HG03457 (cell line): ENCODE measurements at regions not wholly inside any gene's neighbourhood (a gene's known extent, or its start where the extent isn't known, plus 50 kb on each side); places are given as distances from the start of the nearest gene placed in this dataset.
"Not testable (repeated sequence)": the region's sequence is repeated elsewhere in the genome, so short reads cannot be mapped to it uniquely, and the experiment has no call there.

Experiments used
- ATAC-seq: cut with Tn5 transposase; IDR thresholded peaks from one replicate; pipeline ENCODE4 v1.9.1; 2021; ENCODE audit warnings: moderate number of reproducible peaks; ENCODE audit not compliant: unreplicated experiment

DNA sequence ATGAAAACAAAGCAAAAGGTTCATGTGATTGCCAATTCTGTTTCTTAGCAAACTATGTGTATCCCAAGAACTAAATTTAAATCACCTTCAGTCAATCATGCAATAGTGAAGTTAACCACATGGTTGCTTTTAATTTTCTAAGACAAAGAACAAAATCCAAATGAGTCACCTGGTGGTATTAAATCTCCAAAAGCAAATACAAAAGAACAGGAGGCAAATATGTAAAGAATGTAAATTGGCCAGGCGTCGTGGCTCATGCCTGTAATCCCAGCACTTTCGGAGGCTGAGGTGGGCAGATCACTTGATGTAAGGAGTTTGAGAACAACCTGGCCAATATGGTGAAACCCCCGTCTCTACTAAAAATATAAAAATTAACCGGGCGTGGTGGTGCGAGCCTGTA is 54.2 kb upstream of the PIK3R4 start:
- ATAC-seq = no peak

DNA sequence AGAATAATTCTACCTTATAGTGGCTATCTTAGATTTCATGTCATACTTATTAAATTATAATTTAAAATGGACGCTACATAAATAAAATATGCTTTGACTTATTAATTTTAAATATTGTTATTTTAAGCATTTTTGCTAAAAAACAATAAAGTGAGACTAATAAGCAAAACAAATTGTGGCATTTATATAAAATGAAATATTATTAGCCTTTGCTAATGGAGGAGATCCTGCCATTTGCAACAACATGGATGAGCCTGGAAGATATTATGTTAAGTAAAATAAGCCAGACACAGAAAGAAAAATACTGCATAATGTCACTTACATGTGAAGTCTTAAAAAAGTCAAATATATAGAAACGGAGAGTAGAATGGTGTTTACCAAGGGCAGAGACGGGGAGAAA is 54.8 kb upstream of the PIK3R4 start:
- ATAC-seq = no peak

DNA sequence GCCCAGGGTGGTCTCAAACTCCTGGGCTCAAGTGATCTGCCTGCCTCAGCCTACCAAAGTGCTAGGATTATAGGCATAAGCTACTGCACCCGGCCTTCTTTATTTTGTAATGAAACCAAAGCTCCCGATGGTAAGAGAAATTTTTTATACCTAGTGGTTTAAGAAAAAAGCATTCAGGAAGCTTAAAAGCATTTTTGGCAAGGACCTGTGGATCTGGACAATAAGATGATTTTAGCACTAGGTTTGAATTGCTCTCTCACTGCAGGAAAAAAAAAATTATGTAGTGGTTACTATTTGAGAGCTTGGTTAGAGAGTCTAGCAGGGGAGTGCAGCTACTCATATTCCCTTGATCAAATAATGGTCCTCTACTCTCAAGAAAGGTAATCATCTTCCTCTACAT is 64.9 kb upstream of the PIK3R4 start:
- no peak for ATAC-seq

DNA sequence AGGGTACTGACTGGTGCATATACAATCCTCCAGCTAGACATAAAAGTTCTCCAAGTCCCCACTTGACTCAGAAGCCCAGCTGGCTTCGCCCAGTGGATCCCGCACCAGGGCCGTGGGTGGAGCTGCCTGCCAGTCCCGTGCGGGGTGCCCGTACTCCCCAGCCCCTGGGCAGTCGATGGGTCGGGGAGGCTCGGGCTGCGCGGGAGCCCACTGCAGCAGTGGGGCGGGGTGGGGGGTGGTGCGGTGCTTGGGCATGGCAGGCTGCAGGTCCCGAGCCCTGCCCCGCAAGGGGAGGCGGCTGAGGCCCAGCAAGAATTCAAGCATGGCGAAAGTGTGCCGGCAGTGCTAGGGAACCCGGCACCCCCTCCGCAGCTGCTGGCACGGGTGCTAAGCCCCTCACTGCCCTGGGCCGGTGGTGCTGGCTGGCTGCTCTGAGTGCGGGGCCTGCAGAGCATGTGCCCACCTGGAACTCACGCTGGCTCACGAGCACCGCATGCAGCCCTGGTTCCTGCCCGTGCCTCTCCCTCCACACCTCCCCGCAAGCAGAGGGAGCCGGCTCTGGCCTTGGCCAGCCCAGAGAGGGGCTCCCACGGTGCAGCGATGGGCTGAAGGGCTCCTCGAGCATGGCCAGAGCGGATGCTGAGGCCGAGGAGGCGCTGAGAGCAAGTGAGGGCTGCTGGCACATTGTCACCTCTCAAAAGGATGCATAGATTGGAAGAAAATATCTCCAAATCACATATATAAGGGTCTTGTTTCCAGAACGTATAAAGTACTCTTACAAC is 68.3 kb upstream of the PIK3R4 start:
- ATAC-seq = no peak

DNA sequence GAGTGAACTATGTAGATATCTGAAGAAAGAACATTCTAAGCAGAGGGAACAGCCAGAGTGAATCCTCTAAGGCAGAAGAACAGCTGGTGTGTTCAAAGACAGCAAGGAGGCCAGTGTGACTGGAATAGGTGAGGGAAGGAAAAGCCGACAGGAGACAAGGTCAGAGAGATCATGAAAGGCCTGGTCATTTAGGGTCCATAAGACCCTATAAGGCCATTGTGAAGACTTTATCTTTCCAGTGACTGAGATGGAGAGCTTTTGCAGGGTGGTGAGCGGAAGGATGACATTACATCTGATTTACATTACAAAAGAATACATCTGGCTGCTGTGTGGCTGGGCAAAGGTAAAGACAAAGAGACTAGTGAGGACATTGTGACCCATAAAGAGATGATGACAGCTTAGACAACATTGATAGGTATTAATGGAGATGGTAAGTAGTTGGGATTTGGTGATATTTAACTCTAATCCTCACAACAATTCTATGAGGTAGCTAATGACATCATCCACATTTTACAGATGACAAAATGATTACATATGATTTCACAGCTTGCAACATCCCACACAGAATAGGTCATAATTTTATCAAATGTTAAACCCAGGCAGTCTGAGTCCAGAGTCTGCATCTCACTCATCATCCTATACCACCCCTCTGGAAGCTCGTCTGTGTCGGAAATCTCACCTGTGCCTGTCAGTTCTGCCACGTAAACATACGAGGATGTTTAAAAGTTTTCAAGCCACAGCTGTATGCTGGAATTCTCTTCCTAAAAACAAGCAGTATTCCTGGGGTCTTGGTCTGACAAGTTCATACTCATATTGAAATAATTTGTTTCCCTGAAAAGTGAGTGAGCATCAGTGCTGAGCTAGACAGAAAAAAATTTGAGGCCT is 70.2 kb upstream of the PIK3R4 start:
- ATAC-seq = no peak

DNA sequence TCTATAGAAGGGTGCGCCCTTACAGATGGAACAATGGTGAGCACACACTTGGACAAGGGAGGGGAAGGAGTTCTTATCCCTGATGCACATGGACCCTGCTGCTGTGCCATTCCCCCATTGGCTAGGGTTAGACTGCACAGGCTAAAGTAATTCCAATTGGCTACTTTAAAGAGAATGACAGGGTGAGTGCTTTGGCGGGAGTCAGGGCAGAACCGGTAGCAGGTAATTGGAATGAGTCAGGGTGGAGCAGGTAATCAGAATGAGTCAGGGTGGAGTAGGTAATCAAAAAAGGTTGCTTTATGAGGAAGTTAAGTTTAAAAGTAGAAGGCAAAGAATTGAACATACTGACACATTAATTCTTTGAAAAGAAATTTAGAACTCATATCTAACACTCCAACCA is 71.4 kb upstream of the PIK3R4 start:
- ATAC-seq = not testable (repeated sequence)

DNA sequence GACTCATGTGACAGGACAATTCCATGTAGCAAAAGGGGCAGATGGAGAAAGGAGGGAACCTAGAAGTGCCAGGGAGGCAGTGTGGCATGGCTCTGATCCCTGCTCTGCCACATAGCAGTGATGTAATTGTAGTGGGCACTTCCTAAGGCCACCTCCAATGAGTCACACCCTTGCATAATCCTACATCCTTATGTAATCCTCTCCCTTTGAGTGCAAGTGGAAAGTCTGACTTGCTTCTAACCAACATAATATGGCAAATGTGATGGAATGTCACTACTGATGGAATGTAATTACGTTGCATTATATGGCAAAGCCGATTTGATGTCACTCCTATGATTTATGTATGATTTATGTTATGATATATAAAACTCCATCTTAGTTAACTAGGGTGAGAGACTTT is 72.9 kb upstream of the ATP2C1 start:
- no peak for ATAC-seq

DNA sequence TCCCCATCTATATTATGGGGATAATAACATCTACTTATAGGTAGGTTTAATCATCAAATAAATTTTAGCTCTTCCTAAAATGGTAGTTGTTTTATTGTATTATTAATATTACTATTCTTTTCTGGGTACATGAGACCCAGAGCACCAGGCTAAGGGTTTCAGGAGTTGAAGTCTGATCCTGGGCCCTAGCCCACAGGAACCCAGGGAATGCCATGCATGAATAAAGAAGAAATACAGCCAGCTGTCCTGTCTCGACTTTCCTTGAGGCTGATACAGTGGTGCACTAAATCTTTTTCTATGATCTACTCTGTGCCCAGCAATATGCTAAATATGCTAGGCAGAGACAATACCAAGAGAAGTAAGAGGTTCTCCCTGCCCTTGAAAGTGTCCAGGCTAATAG is 72.1 kb upstream of the ATP2C1 start:
- no peak for ATAC-seq

DNA sequence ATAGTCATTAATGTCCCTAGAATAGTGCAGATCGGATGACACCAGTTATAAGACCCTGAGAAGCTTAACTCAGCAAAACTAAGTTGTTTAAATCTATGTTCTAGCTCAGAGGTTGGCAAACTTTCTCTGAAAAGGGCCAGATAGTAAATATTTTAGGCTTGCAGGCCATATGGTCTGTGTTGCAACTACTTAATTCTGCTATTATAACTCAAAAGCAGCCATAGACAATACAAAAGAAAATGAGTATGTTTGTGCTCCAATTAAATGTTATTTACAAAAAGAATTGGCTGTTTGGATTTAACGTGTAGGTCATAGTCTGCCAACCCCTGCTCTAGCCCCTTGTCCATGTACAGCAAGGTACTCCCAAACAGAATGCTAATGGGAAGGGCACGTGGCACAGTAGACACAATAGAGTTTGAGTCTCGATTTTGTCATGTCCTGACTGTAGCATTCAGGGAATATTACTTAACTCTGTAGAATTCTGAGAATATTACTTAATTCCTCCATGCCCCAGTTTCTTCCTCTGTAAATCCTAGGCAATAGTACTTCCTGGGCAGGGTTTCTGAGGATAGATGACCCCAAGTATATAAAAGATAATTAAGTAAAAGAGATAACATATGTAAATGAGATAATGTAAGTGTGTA is 70.5 kb upstream of the ATP2C1 start:
- ATAC-seq = no peak

DNA sequence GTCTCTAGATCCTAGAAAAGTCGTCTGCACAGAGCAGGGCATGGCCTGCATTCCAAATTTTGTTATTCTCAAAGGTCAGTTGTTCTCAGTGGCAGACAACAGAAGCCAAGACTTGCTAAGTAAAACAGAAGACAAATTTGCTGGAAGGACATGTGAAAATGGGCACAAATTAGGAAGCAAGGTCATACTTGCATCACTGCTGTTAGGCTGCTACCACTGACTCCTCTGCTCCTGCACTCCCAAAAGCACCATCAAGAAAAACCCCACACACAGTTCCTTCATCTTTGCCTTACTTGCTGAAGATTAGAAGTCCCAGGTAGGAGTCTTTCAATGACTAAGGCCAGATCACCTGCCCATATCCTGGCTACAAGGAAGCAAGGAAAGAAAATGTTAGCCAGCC is 69.9 kb upstream of the ATP2C1 start:
- no peak for ATAC-seq

DNA sequence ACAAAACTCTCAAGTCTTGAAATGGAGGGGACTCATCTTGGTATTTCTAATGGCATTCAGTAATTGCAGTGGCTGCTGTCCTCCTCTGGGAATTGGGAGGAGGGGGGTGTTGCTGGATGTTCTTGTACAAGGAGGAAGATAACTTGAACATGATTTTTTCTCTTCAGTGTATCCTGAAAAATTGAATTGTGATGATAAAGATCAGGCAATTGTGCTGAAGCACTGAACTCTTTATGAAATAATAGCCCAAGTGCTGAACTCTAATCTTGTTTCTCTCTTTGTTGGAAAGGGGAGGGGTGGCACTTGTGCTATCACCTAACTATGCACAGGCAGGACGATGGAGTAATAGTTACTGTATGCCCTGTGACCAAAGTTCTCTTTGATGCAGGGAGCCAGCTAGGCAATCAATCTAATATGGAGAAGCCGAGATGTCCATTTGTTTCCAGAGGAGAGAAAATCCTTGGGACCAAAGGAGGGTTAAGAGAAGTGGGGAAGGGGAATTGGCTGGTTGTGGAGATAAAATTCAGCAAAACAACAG is 68.1 kb upstream of the ATP2C1 start:
- ATAC-seq = no peak

DNA sequence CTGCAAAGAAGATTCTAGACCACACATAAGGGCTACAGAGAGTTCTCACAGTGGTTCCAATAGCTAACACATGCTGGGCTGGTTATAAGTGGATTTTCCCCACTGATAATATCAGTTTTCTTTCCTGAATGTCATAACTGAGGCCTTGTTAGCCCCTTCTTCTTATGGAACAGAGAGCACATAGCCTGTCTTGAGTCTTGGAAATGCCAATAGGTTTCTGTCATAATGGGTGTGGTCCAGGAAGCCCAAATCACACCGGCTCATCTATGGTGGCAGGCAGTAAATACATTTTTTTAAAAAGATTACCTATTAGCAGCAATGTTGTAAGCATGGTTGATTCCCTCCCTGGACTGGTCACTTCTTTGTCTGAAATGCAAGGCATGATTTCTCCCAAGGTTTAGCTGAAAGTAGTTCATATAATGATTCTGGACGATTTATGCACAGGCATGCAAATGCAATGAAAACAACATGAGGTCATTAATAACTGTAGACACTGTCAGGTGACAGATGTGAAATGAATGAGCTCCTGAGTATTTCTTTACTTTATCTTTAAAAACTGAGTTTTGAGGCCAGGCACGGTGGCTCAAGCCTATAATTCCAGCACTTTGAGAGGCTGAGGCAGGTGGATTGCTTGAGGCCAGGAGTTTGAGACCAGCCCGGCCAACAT is 67.2 kb upstream of the ATP2C1 start:
- no peak for ATAC-seq

DNA sequence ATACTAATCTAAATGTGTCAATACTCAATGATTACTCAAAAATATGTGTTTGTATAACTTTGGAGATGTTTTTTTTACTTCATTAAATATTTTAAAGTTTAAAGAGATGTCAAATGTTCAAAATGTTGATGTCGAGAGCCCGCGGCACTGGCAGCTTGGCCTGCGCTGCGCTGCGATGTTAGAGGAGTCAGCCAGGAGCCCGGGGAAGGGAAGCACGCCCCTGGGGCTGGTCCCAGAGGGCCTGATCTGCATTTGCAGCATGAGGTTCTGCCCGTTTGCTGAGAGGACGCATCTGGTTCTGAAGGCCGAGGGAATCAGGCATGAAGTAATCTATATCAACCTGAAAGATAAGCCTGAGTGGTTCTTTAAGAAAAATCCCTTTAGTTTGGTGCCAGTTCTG is 66.4 kb upstream of the ATP2C1 start:
- no peak for ATAC-seq

DNA sequence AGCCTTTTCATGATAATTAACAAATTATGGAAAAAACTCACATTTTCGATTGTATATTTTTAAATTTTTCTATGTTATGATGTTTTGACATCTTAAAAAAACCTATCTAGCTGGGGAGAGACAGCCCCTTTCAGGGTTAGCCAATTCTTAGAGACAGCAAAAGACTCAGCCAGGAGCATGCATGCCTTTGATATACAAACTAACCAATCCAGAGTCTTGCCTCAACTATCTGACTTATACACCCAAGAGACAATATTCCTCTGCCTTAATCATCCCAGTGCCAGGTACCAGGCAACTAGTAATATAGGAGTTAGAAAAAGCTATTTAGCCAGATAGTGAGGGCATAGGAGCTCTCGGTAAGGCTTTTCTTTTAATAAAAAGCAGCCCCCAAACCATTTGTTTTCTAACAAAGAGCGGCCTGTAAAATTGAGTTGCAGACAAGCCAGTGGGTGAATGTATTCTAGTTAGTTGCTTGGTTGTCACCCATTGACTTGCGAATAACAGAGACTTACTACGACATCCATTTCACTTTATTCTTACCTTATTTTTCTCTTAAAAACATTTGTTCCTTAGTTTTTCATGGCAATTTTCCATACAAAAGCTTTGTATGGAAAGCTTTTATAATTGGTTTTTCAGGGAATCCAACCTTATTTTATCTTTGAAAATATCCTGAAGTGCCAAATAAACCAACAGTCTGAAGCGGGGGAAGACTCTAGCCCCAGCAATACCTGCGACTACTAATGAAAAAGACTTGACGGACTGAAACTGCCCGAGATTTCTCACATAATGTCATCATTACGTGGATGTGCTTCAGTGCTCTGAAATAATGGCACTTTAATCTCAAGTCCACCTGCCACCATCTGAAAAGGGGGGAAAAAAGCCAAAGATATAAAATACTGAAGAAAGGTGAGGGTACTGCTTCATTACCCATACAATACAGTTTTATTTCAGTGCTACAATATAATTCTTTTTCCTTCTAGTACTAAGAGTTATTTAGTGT is 64.6 kb upstream of the ATP2C1 start:
- no peak for ATAC-seq

DNA sequence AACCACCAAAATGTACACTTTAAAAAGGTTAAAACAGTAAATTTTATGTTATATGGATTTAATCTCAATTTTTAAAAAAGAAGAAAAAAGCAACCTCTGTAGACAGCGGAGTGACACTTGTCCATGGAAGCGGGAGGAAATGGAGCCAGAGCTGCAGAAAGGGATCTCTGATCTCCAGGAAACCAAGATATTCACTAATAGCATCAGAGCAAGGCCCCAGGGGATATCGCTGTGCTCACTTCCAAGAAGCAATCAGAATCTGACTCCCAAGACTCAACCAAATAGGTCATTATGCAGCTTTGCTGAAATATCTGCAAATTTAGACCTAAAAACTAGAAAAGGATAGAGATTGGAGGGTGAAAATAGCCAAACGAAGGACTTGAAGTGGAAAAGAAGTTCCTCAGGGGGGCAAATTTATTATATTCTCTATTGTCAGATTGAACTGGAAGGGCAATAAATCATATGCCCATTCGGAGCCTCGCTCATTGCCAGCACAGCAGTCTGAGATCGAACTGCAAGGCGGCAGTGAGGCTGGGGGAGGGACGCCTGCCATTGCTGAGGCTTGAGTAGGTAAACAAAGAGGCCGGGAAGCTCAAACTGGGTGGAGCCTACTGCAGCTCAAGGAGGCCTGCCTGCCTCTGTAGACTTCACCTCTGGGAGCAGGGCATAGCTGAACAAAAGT is 62.0 kb upstream of the ATP2C1 start:
- ATAC-seq = no peak

DNA sequence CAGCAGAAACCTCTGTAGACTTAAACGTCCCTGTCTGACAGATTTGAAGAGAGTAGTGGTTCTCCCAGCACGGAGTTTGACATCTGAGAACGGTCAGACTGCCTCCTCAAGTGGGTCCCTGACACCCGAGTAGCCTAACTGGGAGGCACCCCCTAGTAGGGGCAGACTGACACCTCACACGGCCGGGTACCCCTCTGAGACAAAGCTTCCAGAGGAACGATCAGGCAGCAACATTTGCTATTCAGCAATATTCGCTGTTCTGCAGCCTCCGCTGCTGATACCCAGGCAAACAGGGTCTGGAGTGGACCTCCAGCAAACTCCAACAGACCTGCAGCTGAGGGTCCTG is 61.5 kb upstream of the ATP2C1 start:
- not testable (repeated sequence) for ATAC-seq

DNA sequence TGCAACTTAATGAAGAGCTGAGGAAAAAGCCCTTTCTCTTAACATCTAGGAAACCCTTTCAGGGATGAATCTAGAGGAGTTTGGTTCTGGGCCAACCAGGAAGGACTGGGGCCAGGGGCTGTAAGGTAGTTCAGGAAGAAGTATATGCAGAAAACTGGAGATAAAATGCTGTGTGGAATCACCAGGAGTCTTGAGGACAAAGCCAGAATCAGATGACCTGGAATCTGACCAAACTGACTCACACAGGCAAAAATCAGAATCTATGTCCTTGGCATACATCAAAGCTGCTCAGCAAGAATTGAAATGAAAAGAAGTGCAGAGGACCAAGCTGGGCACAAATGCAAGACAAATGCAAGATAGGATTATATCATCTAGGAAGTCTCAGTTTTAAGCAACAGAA is 59.4 kb upstream of the ATP2C1 start:
- ATAC-seq = no peak

DNA sequence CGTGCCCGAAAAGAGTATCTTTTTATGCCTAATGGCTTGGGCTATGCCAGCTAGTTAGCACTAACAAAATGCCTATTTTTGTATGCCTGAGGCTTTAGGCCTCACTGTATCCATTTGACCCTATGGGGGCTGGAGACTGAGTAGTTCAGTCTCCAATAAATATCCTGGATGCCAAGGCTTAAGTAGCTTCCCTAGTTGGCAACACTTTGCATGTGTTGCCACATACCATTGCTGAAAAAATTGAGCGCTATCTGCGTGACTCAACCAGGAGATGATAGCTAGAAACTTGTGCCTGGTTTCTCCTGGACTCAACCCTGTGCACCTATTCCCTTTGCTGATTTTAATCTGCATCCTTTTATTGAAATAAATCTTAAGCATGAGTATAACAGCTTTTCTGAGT is 58.4 kb upstream of the ATP2C1 start:
- no peak for ATAC-seq

DNA sequence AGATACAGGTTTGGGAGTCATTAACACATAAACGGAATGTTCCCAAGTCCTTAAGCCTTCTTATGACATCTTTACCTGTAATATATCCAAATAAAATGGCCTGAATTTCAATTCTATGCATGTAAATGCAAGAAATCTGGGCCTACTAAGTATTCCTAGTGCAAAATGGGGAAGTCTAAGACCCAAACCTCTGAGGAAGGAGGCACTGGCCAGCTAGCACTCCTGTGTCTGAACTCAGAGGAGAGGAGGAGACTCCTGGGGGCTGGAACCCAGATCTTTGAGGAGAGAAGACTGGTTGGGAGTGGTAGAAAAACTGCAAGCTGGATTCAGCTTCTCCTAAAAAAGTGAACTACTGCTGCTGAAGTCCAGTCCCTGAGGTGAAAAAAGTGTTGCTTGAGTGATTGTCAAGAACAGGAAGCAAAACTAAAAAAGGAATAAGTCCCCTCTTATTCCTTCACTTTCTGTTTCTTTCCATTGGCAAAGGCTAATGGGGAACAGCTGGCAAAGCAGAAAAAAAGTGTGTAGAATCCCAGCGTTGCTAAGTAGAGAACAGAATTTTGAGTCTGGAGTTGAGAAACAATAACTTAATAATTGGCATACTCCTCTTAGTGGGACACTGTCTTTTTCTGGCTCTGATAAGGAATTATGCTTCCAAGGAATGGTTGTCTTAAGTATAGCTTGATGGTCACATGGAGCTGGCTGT is 54.8 kb upstream of the ATP2C1 start:
- ATAC-seq = no peak
